GM21390 (cell line): ENCODE measurements at regions not wholly inside any gene's neighbourhood (a gene's known extent, or its start where the extent isn't known, plus 50 kb on each side); places are given as distances from the start of the nearest gene placed in this dataset.

Experiments
- ATAC-seq: cut with Tn5 transposase; IDR thresholded peaks from one replicate; pipeline ENCODE4 v1.9.1; 2021; ENCODE audit not compliant: unreplicated experiment

DNA sequence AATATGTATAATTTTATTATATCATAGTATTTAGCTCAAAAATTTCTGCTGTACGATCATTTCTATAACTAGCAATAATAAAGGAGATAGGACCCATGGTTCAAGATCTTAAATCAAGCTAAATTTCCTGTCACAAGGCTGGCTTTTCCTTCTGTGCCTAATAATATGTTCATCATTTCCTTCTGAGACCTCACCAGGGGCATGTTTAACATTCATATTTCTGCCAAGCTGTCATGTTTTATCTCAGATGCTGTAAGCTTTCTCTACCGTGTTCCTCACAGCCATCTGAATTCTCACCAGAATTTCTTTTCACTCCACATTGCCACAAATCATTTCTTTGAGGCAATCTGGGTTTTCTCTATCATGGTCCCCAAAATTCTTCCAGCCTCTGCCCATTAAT lies 482.3 kb upstream of the SGCG start:
- ATAC-seq: no peak

DNA sequence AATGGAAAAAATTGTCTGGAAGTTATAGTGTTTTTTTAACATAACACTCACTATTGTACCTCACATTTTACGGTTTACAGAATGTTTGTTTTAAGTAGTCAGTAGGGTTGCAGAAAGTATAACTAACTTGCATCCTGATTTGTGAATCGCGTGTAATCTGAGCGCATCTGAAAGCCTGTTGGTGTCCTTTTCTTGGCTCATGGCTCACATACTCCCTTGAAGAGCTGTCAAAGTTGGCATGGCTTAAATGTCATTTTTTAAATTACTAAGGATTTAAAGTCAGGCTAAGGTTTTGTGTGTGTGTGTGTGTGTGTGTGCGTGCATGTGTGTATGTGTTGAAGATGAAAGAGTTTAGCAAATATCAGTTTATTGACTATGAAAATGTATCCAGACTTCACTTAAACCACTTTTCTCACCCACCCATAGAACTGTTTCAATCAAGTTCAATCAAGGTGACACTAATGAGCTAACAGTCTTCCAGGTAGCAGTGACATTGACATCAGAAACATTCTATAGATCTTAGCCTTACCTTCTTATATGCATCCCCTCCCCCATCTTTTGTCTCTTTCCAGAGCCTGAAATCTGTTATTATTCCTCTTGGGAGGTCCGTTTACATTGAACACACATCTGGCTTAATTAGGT lies 480.4 kb upstream of the SGCG start:
- no peak for ATAC-seq

DNA sequence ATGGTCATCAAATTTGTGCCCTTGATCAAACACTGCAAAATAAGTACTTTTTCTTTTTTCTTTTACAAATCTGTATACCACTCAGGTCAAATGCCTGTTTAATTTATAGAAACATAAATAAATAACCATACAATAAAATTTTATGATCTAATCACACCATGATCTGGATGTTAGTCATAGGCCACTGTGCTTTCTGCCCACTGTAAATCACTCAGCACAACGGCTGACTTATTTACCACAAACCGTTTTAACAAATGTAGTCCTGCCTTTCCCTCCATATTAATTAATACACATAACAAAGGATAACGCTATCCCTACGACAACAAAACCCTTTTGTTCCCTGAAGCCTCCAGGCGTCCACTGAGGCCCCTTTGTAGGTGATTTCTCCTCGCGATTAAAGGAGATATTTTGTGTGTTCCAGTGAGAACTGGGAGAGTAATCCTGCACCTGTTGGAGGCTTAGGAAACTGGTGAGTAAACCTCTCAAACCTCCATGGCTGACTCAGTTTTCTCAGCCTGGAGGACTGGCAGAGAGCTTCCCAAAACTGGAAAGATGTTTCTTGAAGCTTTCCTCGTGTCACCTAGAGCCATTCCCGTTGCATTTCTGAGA lies 477.1 kb upstream of the SGCG start:
- no peak for ATAC-seq

DNA sequence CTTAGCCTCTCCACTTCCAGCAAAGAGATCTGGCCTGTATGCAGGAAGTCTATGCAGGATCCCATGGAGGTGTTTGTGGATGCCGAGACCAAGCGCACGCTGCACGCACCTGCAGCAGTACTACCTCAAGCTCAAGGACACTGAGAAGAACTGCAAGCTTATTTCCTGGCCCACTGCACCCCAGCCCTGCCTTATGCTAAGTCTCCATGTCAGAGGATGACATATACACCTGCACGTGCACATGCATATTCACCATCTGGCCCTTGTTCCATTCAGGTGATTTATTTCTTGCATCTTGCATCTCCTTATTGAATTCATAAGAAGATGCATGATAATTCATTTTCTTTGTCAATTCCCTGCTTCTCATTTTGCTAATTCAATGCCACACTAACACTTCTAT lies 472.8 kb upstream of the SGCG start:
- no peak for ATAC-seq

DNA sequence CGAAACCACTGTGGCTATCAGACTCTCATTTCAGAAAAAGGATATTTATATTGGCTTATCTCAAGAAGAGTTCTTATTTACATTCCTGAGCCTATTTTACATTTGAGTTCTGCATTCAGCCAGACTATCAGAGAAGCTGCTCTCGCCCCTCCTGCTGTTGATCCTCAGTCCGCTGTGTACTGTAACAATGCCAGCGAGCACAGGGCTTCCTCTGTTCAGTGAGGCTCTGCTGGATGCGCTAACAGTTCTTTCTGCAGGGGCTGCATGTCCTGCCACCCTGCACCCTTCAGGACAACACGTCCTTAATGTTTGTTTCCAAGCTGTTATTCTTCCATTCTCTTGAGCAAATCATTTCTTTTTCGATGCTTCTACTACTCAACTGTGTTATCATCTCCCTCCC lies 463.7 kb upstream of the SGCG start:
- ATAC-seq: no peak

DNA sequence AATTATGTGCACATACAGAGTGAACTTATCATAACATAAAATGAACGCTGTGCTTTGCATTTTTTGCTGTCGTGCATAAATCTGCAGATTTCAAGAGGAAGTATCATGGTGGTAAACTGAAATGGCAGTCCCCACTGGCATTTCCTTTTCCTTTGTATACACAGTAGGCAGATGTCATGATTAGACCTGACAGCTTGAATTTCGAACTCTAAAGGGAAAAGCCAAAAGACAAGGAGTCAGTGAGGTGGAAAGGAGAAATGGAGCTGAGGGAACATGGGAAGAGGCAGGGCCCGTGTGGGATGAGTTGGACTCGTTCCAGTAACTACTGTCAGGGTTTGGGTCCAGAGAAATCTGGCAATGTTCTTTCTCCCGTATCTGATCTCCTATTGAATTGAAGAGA lies 454.1 kb upstream of the SGCG start:
- no peak for ATAC-seq

DNA sequence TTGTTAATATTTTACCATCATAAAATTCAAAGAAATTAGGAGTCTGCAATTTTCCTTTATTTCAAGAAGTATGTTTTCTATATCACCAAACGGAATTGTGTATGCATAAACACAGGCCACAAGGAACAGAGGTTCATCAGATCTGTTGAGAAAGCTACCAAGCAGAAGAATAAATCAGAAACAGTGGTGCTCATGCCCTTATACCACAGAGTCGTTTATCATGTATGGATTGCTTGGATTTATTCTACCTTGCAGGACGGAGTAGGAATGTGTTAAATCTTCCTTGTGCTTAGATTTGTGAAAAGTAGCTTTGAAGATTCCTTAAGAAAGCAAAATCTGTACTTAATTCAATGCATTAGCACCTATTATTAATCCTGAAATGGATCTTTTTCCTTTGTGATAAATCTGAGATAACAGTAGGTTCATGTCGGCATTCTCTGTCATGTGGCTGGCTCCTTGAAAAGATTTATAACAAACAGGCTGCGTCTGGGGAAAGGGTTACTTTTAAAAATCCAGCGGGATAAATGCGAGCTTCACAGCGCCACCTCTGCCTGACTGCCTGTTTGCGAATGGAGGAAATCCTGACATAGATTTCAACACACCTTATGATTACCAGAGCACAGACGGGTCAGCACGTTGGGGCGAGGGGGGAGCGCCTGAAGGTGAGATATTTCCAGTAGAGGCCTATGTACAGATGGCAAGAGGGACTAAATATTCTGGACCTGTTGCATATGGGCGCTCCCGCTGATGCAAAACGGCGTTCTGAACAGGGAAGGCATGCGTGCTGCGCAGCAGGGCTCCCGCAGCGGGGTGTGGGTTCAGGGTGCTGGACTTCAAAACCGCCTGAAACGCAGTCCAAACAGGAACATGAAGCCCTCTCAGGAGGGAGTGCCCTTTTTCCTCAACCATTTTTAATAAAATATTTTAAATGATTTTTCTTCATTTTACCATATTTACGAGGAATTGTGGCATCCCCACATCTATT lies 445.5 kb upstream of the SGCG start:
- ATAC-seq: no peak

DNA sequence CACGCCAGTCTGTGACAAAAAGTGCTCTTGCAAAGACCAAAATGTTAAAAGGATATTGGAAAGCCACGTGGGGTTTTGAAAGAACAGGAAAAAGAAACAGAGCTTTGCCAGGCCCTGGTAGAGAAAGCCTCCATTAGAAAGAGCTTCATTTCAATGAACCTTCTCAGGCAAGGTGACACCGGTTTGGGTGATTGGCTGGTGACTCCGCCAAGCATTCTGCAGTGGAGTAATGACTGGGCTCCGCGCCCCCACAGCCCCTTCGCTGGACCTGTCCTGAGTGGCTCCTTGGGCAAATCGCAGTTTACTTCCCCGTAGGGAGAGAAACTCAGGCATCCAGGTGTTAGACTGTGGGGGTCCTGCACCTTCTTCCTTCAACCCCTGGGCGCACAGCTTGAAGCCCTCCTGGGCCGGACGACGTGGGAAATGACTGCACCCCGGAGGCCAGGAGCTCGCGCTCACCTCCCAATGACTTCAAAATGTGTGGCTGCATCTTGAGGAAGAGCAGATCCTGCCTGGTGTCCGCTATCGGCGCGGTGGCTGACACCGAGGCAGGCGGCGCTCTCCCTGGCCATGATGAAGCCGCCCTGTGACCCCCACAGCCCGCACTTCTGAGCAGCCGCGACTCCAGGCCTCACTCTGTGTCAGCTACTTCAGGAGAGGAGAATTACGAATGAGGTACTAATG lies 444.6 kb upstream of the SGCG start:
- ATAC-seq: no peak

DNA sequence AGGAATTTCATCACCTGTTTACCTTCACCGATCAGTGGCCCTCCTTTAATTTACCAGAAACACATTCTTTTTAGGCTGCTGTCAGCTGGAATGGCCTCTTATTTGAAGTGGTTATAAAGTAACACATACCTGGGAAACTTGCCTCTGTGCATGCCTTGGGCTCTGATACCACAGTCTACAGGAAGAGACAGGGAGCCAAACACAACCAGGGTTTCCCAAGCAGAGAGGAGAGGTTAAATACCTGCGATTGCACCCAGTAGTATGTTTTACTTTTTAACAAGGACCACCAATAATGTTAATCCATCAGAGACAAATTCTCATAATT lies 444.0 kb upstream of the SGCG start:
- ATAC-seq: no peak

DNA sequence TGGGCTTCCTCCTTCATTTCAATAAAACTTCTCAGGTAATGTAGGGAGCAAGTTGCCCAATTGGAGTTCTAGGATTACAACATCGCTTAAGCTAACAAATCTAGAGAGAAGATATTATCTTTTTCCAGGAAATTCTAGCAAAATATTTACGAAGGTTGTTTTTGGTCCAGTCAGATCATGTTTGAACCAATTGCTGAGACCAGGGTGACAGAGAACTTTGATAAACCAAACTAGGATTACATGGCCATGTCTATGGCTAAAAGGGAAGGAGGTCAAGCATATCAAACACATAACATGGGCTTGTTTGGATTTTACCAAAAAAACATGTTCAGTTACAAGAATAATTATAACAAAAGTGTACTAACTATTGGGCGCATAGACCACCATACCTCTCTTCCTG lies 442.4 kb upstream of the SGCG start:
- ATAC-seq: no peak

DNA sequence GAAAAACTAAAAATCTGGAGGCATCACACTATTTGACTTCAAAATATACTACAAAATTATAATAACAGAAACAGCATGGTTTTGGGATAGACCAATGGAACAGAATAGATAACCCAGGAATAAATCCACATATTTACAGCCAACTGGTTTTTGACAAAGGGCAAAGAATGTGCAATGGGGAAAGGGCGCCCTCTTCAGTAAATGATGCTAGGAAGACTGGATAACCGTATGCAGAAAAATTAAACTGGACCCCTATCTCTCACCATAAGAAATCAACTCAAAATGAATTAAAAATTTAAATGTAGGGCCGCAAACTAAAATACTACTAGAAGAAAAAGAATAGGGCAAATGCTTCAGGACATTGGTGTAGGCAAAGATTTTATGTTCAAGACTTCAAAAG lies 440.5 kb upstream of the SGCG start:
- no peak for ATAC-seq

DNA sequence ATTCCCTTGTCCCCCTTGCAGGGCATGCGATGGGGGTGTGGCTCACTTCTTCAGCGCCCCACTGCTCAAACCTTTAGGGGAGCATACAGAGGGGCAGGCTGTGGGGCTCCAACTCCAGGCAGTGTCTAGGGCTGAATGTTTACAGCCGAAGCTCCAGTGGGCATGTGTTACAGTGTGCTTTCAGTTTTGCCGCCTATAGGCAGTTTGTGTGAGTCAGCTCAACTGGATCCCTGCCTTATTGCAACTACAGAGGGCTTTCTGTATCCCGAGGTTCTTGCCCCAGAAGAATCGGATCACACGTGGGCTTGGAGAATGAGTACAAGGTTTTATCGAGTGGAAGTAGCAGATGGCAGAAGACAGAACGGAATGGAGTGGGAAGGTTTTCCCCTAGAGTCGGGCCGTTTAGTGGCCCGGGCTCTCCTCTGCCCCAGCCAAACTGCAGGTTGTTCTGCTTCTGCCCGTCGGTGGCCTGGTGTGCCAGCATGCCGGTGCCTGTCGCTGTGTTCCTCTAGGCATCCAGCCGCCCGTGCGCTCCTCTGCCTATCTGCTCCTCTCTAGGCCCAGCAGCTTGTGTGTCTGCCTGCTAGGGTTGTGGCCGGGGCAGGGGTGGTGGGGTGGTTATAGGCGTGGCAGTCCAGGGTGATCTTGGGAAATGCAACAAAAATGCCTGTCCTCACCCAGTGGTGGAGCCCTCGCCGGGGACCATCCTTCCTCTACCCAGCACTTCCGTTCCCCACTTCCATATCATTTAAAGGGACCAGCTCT lies 435.9 kb upstream of the SGCG start:
- ATAC-seq: no peak

DNA sequence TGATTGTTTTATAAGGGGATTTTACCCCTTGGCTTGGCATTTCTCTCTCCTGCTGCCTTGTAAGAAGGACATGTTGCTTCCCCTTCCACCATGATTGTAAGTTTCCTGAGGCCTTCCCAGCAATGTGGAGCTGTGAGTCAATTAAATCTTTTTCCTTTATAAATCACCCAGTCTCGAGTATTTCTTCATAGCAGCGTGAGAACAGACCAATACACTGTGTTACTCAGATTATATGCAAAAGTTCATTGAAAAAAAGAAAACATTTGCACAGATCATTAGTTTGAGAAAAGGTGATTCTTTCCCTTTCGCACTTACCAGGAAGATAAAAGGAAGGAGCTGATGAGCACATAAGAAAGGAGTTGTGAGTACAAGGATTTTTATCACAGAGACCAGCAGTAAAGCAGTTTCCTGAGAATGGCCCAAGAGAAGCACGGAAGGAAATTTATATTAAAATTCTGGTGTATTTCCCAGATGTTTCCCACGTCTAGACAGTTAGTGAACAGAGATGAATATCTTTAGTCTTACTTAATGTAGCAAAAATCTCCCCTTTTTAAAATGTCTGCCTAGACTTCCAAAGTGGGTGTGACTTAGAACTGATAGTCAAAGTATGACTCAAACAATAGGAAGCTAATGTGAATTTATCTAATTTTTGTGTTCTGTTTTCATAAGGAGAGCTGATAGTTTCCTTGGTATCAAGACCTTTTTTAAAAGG lies 431.8 kb upstream of the SGCG start:
- ATAC-seq: no peak

DNA sequence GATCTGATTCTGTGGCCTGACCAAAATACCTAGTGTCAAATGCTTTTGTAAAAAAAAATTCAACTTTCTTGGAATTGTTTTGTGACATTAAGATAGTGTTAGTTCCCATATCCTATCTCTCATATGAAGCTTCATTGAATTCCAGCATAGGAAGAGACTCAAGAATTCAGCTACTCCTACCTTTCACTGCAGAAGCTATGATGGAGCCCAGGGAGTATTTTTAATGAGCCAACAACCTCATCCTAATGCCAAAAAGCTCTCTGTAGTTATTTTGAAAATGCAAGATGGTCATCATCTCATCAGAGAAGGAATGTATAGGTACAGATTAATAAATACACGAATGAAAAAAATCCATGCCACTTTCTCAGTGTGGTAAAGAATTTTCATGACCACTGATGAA lies 431.2 kb upstream of the SGCG start:
- ATAC-seq: no peak

DNA sequence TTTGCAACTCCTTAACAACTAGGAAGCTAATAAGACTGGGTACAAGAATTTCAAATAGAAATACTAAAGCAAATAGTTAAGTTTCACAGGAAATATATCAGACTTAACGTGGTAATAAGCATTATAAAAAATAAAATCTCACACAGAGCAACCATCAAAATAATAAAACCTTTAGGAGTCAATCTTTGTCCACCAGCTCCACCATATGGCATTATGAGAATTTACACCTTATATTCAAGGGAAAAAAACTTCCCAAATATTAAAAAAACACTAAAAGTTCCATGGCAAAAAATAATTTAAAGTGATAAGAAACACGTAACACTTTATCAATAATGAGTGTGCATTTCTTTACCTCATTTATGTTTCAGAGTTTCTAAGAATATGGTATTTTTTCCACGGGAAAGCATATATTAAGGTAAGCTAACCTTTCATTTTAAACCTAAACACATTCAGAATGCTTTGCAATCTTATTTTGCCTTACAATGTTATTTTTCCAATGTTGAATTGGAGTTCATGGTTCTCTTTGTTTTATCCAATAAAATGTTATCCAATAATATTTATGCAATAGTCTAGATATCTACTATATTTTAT lies 423.2 kb upstream of the SGCG start:
- no peak for ATAC-seq

DNA sequence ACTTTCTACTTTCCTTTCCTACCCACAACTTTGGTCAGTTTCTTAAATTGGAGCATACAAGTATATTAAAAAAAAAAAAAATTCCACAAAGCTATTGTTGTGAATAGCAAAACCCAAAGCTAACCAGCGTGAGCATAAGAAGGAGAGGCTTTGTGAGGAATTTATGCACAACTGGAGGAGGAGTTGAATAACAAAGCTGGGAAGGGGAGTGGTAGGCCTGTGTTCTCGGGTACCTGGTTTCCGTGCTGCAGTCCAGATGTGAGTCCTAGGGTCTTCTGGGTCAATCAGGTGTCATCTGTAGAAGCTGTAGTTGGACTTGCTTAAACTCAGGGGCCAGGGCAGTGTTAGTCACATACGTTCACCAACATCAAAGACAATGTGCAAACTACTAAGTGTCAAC lies 422.5 kb upstream of the SGCG start:
- ATAC-seq: no peak

DNA sequence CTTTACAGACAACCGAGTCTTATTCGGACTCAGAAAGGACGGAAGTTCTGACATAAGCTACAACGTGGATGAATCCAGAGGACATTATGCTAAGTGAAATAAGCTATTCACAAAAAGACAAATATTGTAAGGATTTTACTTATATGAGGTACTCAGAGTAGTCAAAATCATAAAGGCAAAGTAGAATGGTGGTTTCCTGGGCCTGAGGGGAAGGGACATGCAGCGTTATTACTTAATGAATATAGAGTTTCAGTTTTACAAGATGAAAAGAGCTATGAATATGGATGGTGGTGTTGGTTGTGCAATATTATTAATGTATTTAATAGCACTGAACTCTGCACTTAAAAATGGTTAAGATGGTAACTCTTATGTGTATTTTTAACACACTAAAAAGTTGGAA lies 419.1 kb upstream of the SGCG start:
- no peak for ATAC-seq

DNA sequence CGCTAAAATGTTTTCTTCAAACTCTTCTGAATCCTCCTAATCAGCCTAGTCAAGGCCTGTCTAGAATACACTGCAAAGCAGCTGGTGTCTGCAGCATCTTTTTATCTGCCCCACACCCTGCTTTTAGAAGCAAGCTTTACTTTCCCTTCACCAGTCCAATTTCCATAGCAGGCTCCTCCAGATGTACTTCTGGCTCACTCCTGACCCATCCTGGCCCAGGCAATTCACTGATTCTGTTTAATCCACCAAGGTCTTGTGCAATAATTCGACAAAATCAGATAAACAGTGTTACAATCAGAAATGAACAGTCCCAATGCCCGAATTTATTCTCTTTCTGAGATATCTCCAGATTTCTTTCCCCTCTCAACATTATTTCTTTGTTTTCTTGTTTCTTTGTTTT lies 415.2 kb upstream of the SGCG start:
- ATAC-seq: no peak

DNA sequence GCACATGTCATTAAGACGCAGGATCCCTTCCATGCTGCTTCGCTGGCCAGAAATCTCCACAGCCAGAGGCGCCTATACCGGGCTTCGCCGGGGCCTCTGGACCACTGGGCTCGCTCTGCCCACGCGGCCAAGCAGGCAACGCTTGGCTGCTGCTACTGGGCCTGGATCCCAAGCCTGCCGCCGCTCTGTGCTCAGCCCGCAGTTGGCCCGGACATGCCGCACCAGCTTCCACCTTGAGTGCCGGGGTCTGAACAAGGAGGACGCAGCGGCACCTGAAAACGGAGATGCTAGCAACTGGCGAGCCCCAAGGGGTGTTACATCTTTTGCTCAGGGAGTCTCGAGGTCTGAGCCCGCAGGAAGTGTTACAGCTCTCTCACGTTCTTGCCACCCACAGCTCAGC lies 409.9 kb upstream of the SGCG start:
- ATAC-seq: no peak

DNA sequence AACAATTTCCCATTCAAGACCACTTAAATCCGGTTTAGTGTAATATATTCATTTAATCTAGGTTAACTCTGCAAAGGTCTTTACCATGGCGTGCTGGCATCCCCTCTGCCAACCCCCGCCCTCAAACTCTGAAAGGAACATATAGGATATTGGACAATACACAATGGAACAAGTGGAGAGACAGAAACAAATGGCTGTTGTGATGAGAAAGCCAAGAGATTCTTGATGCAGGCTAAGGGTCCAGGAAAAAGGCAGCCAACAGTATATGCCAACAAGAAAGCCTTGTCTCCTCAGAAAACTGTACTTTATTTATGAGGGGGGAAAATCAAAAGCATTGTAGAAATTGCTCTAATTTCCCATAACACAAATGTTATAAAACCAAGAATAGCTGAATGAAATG lies 407.3 kb upstream of the SGCG start:
- ATAC-seq: no peak
